ENCODE measurements at regions not wholly inside any gene's neighbourhood (a gene's known extent, or its start where the extent isn't known, plus 50 kb on each side); places are given as distances from the start of the nearest gene placed in this dataset.

GRCh38 chr2:198545411-198545810 lies 741.0 kb downstream of the PLCL1 start:
- TF ChIP-seq CTCF (conservative IDR thresholded peaks at IDR 0.05; ENCODE audit: control insufficient read depth, insufficient read depth, low read depth, low read length) = no peak
- no peak overlapping the region for H3K4me3 ChIP-seq (ENCODE audit: control insufficient read depth, low read depth, low read length)
- no peak for DNase-seq (ENCODE audit: low read depth)

GRCh38 chr2:198544461-198544860 lies 740.1 kb downstream of the PLCL1 start:
- TF ChIP-seq CTCF (conservative IDR thresholded peaks at IDR 0.05; ENCODE audit: control insufficient read depth, insufficient read depth, low read depth, low read length) = no peak
- no peak overlapping the region for H3K4me3 ChIP-seq (ENCODE audit: control insufficient read depth, low read depth, low read length)
- no peak for DNase-seq (ENCODE audit: low read depth)

DNA sequence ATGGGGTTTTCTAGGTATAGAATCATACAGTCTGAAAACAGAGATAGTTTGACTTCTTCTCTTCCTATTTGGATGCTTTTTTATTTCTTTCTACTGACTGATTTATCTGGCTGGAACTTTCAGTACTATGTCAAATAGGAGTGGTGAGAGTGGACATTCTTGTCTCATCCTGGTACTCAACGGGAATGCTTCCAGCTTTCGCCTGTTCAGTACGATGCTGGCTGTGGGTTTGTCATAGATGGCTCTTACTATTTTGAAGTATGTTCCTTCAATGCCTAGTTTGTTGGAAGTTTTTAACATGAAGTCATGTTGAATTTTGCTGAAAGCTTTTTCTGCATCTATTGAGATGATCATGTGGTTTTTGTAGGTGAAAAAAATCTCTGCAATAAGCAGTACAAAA lies 730.4 kb downstream of the PLCL1 start:
- TF ChIP-seq CTCF (conservative IDR thresholded peaks at IDR 0.05; ENCODE audit: control insufficient read depth, insufficient read depth, low read depth, low read length) = no peak
- no peak for DNase-seq (ENCODE audit: low read depth)
- no peak overlapping the region for H3K4me3 ChIP-seq (ENCODE audit: control insufficient read depth, low read depth, low read length)

- no peak for TF ChIP-seq CTCF (conservative IDR thresholded peaks at IDR 0.05; ENCODE audit: control insufficient read depth, insufficient read depth, low read depth, low read length)
- H3K4me3 ChIP-seq (ENCODE audit: control insufficient read depth, low read depth, low read length) = no peak overlapping the region
- no peak for DNase-seq (ENCODE audit: low read depth)
These were observed 721.0 kb downstream of the PLCL1 start for GRCh38 chr2:198525211-198525969.

DNA sequence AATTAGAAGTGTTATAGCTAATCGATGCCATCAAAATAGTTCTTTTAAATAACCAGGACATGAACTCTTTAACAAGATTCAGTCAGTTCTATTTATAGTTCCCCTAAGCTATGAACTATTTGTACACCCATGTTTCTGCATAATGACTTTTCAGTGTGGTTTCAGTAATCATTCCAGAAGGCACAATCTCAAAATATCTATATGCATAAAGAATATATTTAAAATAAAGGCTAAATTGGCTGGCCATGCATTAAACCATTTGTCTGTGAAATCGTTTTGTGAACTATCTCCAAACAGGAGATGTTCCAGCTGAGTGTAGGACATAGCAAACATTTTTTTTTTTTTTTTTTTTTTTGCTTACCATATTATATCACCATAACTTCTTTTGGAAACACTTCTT lies 719.3 kb downstream of the PLCL1 start:
- H3K4me3 ChIP-seq (ENCODE audit: control insufficient read depth, low read depth, low read length) = no peak overlapping the region
- TF ChIP-seq CTCF (conservative IDR thresholded peaks at IDR 0.05; ENCODE audit: control insufficient read depth, insufficient read depth, low read depth, low read length) = no peak
- DNase-seq (ENCODE audit: low read depth) = no peak

DNA sequence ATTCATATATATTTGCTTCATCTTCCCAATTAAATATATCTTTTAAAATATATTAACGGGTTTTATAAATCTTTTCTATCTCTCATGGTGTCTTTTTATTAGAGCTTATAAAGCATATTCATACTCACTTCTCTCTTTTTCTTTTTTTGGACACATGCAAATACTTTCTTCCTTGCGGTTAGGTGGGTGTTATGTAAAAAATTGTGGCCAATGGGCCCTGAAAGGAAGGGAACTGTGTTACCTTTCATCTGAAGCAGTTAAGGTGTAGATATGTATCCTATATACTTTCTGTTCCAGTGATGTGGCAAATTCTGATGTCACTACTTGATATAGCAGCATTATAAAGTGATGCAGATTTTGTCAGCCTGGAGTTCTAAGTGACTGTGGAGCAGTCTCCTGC lies 714.5 kb downstream of the PLCL1 start:
- TF ChIP-seq CTCF (conservative IDR thresholded peaks at IDR 0.05; ENCODE audit: control insufficient read depth, insufficient read depth, low read depth, low read length) = no peak
- H3K4me3 ChIP-seq (ENCODE audit: control insufficient read depth, low read depth, low read length) = no peak overlapping the region
- no peak for DNase-seq (ENCODE audit: low read depth)

All from fibroblast of mammary gland (primary cell).